Gastroesophageal sphincter (tissue), 4 donors: ENCODE measurements at regions not wholly inside any gene's neighbourhood (a gene's known extent, or its start where the extent isn't known, plus 50 kb on each side); places are given as distances from the start of the nearest gene placed in this dataset.
A peak's percentile ranks its signal among the peaks of the same experiment; 100 is the strongest.

Experiments
- ATAC-seq: fragments of 150-250 bp; one replicate; pipeline ENCODE4 v1.9.1; 2016; ENCODE audit warnings: mild to moderate bottlenecking, moderate library complexity
- H3K27ac ChIP-seq, 4 donors: fragments of 200-600 bp; sonication (generic) in 3 of 4; 1 replicate in 3 of 4; 2 replicates in 1 of 4; pipeline ENCODE4 v1.5.1; 2016 to 2019
- H3K27me3 ChIP-seq: fragments of 200-600 bp; sonication (generic); one replicate; pipeline ENCODE4 v1.5.1; 2019
- H3K36me3 ChIP-seq, 2 donors: fragments of 200-600 bp; sonication (generic); one replicate each; pipeline ENCODE4 v1.5.1; 2019; ENCODE audit warnings: control low read depth in 1 of 2
- H3K4me1 ChIP-seq, 3 donors: fragments of 200-600 bp; sonication (generic); 1 replicate in 2 of 3; 2 replicates in 1 of 3; pipeline ENCODE4 v1.5.1; 2016 to 2019; ENCODE audit warnings: control low read depth in 2 of 3
- H3K4me3 ChIP-seq, 2 donors: fragments of 200-600 bp; sonication (generic); one replicate each; pipeline ENCODE4 v1.5.1; 2019; ENCODE audit warnings: mild to moderate bottlenecking in 1 of 2, moderate library complexity in 1 of 2
- H3K9me3 ChIP-seq, 3 donors: fragments of 200-600 bp; sonication (generic); one replicate each; pipeline ENCODE4 v1.5.1; 2017 to 2019; ENCODE audit warnings: control low read depth in 2 of 3
- CTCF ChIP-seq, 4 experiments: fragments of 200-600 bp in 2 of 4; fragments of 450-650 bp in 2 of 4; sonication (generic) in 1 of 4; IDR thresholded peaks; one replicate each; pipeline ENCODE4 v1.5.1; 2017 to 2019; ENCODE audit warnings: antibody characterized with exemption in 4 of 4, mild to moderate bottlenecking in 2 of 4, moderate library complexity in 2 of 4
- EP300 ChIP-seq: sonication (generic); formaldehyde crosslinking; IDR thresholded peaks from one replicate; pipeline ENCODE4 v1.6.1; 2017; ENCODE audit warnings: antibody characterized with exemption, mild to moderate bottlenecking
- POLR2A ChIP-seq, 2 donors: fragments of 450-650 bp; IDR thresholded peaks; one replicate each; pipeline ENCODE4 v1.6.1; 2017; ENCODE audit warnings: antibody characterized with exemption in 2 of 2, mild to moderate bottlenecking in 2 of 2, moderate library complexity in 1 of 2
- POLR2AphosphoS5 ChIP-seq: sonication (generic); formaldehyde crosslinking; IDR thresholded peaks from one replicate; pipeline ENCODE4 v1.6.1; 2017; ENCODE audit warnings: antibody characterized with exemption
- WGBS, 2 donors: methylation state at CpG; one replicate each; pipeline ENCODE4 v1.1.5; 2018; ENCODE audit warnings: low coverage in 1 of 2; 5-methylcytosine and 5-hydroxymethylcytosine counted together

- Histone ChIP-seq H3K27ac (peak overlapping the region; percentile 92 to 98 (median 96)), H3K9me3 (no peaks in the 10 kb centered on the region), H3K4me1 (peaks cover 5 to 56% (median 23%) of the 10 kb centered on the region in 3 donors), H3K4me3 (peak overlapping the region in 1 of 2 donors; percentile 64), H3K27me3 (no peaks in the 10 kb centered on the region), H3K36me3 (no peaks in the 10 kb centered on the region)
- WGBS, 2 donors, result 47% methylated on average over 2 of the region's 11 CpGs; no CpG with 5 or more reads in 1 of the 2 donors
- no peak for TF ChIP-seq POLR2A (IDR thresholded peaks at IDR 0.05)
- peak; percentile 63 for TF ChIP-seq POLR2AphosphoS5
- TF ChIP-seq CTCF (IDR thresholded peaks at IDR 0.05), result peak in 1 of 4 experiments; percentile 2
- TF ChIP-seq EP300, result no peak
- ATAC-seq, result peak; percentile 76
These were observed 96.4 kb upstream of the ZMIZ1 start for GRCh38 chr10:78972160-78972946.

- Histone ChIP-seq H3K4me3 (peak overlapping the region; percentile 35 to 64), H3K36me3 (no peaks in the 10 kb centered on the region), H3K4me1 (peaks cover 5 to 65% (median 23%) of the 10 kb centered on the region in 3 donors), H3K9me3 (no peaks in the 10 kb centered on the region), H3K27me3 (no peaks in the 10 kb centered on the region), H3K27ac (peak overlapping the region; percentile 92 to 98 (median 96))
- peak; percentile 95 for TF ChIP-seq POLR2AphosphoS5
- no peak for TF ChIP-seq EP300
- peak in 1 of 4 experiments; percentile 9 for TF ChIP-seq CTCF (IDR thresholded peaks at IDR 0.05)
- TF ChIP-seq POLR2A (IDR thresholded peaks at IDR 0.05), result peak; percentile 58 to 65
- ATAC-seq, result peak; percentile 74
- 12% methylated on average over 4 of the region's 49 CpGs; no CpG with 5 or more reads in 1 of the 2 donors for WGBS, 2 donors
These were observed 95.5 kb upstream of the ZMIZ1 start for GRCh38 chr10:78972947-78973900.

GRCh38 chr10:78973901-78974616 is 94.7 kb upstream of the ZMIZ1 start:
- H3K4me3 ChIP-seq, result peak overlapping the region; percentile 35 to 64
- H3K27me3 ChIP-seq, result no peaks in the 10 kb centered on the region
- 0% methylated on average over 2 to 6 of the region's 42 CpGs for WGBS, 2 donors
- H3K27ac ChIP-seq, result peak overlapping the region; percentile 92 to 98 (median 96)
- peaks cover 5 to 57% (median 23%) of the 10 kb centered on the region in 3 donors for H3K4me1 ChIP-seq
- H3K9me3 ChIP-seq, result no peaks in the 10 kb centered on the region
- H3K36me3 ChIP-seq, result no peaks in the 10 kb centered on the region
- TF ChIP-seq POLR2A (IDR thresholded peaks at IDR 0.05) (no peak), POLR2AphosphoS5 (no peak), CTCF (IDR thresholded peaks at IDR 0.05) (peak in 2 of 4 experiments; percentile 13 to 42), EP300 (no peak)
- peak; percentile 69 for ATAC-seq

GRCh38 chr10:78974617-78975317 is 94.0 kb upstream of the ZMIZ1 start:
- H3K27me3 ChIP-seq, result no peaks in the 10 kb centered on the region
- 18% methylated on average over 6 to 9 of the region's 15 CpGs for WGBS, 2 donors
- H3K9me3 ChIP-seq, result no peaks in the 10 kb centered on the region
- H3K27ac ChIP-seq, result peak overlapping the region; percentile 92 to 98 (median 96)
- TF ChIP-seq POLR2AphosphoS5 (peak; percentile 94), POLR2A (IDR thresholded peaks at IDR 0.05) (no peak), EP300 (no peak), CTCF (IDR thresholded peaks at IDR 0.05) (peak in 3 of 4 experiments; percentile 25 to 56 (median 33))
- H3K4me3 ChIP-seq, result peak overlapping the region in 1 of 2 donors; percentile 64
- H3K4me1 ChIP-seq, result peaks cover 5 to 53% (median 20%) of the 10 kb centered on the region in 3 donors
- peak; percentile 25 for ATAC-seq
- no peaks in the 10 kb centered on the region for H3K36me3 ChIP-seq
